CD14-positive monocyte (primary cell): ENCODE measurements at regions not wholly inside any gene's neighbourhood (a gene's known extent, or its start where the extent isn't known, plus 50 kb on each side); places are given as distances from the start of the nearest gene placed in this dataset.

ENCODE experiments used
- DNase-seq, 3 donors: peaks; one replicate each; pipeline ENCODE4 v3.0.0-alpha.2; 2011 to 2022
- H2AFZ ChIP-seq: 2 replicates; pipeline ENCODE4 v1.6.0; 2012; ENCODE audit warnings: mild to moderate bottlenecking, low read depth, low read length, inconsistent platforms; ENCODE audit not compliant: insufficient read depth, poor library complexity, severe bottlenecking
- H3K27ac ChIP-seq, 2 donors: 1 replicate in 1 of 2; 2 replicates in 1 of 2; pipeline ENCODE4 v1.5.1; 2012 to 2013; ENCODE audit warnings: low read length in 2 of 2, control low read depth in 1 of 2, inconsistent platforms in 1 of 2, low read depth in 1 of 2, mild to moderate bottlenecking in 1 of 2
- H3K27me3 ChIP-seq, 2 donors: one replicate each; pipeline versions ENCODE4 v1.6.0 to v1.6.1; 2011 to 2013; ENCODE audit warnings: low read length in 2 of 2; ENCODE audit not compliant: control insufficient read depth in 2 of 2, insufficient read depth in 2 of 2
- H3K36me3 ChIP-seq, 2 donors: replicated peaks in 1 of 2; 1 replicate in 1 of 2; 2 replicates in 1 of 2; pipeline versions ENCODE4 v1.5.1 to v1.6.1; 2012 to 2013; ENCODE audit warnings: low read length in 2 of 2, control low read depth in 1 of 2, inconsistent platforms in 1 of 2, mild to moderate bottlenecking in 1 of 2; ENCODE audit not compliant: insufficient read depth in 2 of 2, control insufficient read depth in 1 of 2
- H3K4me1 ChIP-seq, 2 donors: 1 replicate in 1 of 2; 2 replicates in 1 of 2; pipeline versions ENCODE4 v1.5.1 to v1.6.1; 2012 to 2013; ENCODE audit warnings: low read length in 2 of 2, control low read depth in 1 of 2, inconsistent platforms in 1 of 2, mild to moderate bottlenecking in 1 of 2, moderate library complexity in 1 of 2; ENCODE audit not compliant: insufficient read depth in 2 of 2, control insufficient read depth in 1 of 2
- H3K4me2 ChIP-seq: replicated peaks from 2 replicates; pipeline ENCODE3; 2012; ENCODE audit warnings: low read length, moderate library complexity, mild to moderate bottlenecking; ENCODE audit not compliant: poor library complexity, severe bottlenecking; ENCODE audit errors: extremely low read depth
- H3K4me3 ChIP-seq, 3 experiments: fragments of 200-600 bp in 1 of 3; sonication (generic) in 1 of 3; replicated peaks in 1 of 3; 1 replicate in 2 of 3; 2 replicates in 1 of 3; pipeline ENCODE4 v1.5.1; 2011 to 2013; ENCODE audit warnings: low read length in 3 of 3, mild to moderate bottlenecking in 3 of 3, control low read depth in 2 of 3, low read depth in 2 of 3, inconsistent platforms in 1 of 3, moderate library complexity in 1 of 3
- H3K79me2 ChIP-seq: 2 replicates; pipeline ENCODE4 v1.6.0; 2012; ENCODE audit warnings: mild to moderate bottlenecking, control low read depth, inconsistent platforms, low read length, moderate library complexity; ENCODE audit not compliant: insufficient read depth
- H3K9ac ChIP-seq: 2 replicates; pipeline ENCODE4 v1.6.0; 2017; ENCODE audit warnings: low read length, mild to moderate bottlenecking; ENCODE audit not compliant: insufficient read depth, poor library complexity, severe bottlenecking
- H3K9me3 ChIP-seq, 2 donors: replicated peaks in 1 of 2; 1 replicate in 1 of 2; 2 replicates in 1 of 2; pipeline versions ENCODE4 v1.5.1 to v1.6.1; 2012 to 2013; ENCODE audit warnings: low read length in 2 of 2, control low read depth in 1 of 2; ENCODE audit not compliant: control insufficient read depth in 1 of 2, insufficient read depth in 1 of 2
- H4K20me1 ChIP-seq: 2 replicates; pipeline ENCODE4 v1.6.0; 2012; ENCODE audit warnings: mild to moderate bottlenecking, low read length, control low read depth, moderate library complexity; ENCODE audit not compliant: insufficient read depth
- H3K27ac Mint-ChIP-seq, 7 donors: one replicate each; pipeline ENCODE4 v1.8.0; 2020; ENCODE audit warnings: mild to moderate bottlenecking in 7 of 7, mixed read lengths in 7 of 7, moderate library complexity in 6 of 7, inconsistent platforms in 2 of 7
- H3K27me3 Mint-ChIP-seq, 3 donors: one replicate each; pipeline ENCODE4 v1.8.0; 2021 to 2022; ENCODE audit warnings: low read depth in 3 of 3, mild to moderate bottlenecking in 3 of 3, mixed read lengths in 3 of 3, moderate library complexity in 3 of 3, inconsistent platforms in 1 of 3
- H3K36me3 Mint-ChIP-seq, 2 donors: one replicate each; pipeline ENCODE4 v1.8.0; 2020; ENCODE audit warnings: mixed read lengths in 2 of 2, inconsistent platforms in 1 of 2, mild to moderate bottlenecking in 1 of 2
- H3K4me1 Mint-ChIP-seq: one replicate; pipeline ENCODE4 v1.8.0; 2020; ENCODE audit warnings: mild to moderate bottlenecking, mixed read lengths
- H3K4me3 Mint-ChIP-seq, 2 donors: one replicate each; pipeline ENCODE4 v1.8.0; 2020; ENCODE audit warnings: mild to moderate bottlenecking in 2 of 2, mixed read lengths in 2 of 2, moderate library complexity in 1 of 2
- H3K9me3 Mint-ChIP-seq, 7 donors: one replicate each; pipeline ENCODE4 v1.8.0; 2020 to 2022; ENCODE audit warnings: mixed read lengths in 7 of 7, mild to moderate bottlenecking in 6 of 7, moderate library complexity in 6 of 7, inconsistent platforms in 2 of 7
- WGBS: methylation state at CpG from one replicate; pipeline ENCODE4 v1.1.5; 2013; ENCODE audit warnings: missing lambda C conversion rate; ENCODE audit not compliant: insufficient coverage; 5-methylcytosine and 5-hydroxymethylcytosine counted together
- intact Hi-C, 2 donors: fragments of 100-400 bp; cut with micrococcal nuclease; formaldehyde crosslinking; loops; one replicate each; pipeline versions ENCODE4 v1.15.0 to v1.15.1; 2023
- TF ChIP-seq, protein P1 (sequence below): fragments of 200-600 bp; IDR thresholded peaks from one replicate; pipeline ENCODE4 v1.8.0; 2022; ENCODE audit warnings: antibody characterized with exemption, mild to moderate bottlenecking

DNA sequence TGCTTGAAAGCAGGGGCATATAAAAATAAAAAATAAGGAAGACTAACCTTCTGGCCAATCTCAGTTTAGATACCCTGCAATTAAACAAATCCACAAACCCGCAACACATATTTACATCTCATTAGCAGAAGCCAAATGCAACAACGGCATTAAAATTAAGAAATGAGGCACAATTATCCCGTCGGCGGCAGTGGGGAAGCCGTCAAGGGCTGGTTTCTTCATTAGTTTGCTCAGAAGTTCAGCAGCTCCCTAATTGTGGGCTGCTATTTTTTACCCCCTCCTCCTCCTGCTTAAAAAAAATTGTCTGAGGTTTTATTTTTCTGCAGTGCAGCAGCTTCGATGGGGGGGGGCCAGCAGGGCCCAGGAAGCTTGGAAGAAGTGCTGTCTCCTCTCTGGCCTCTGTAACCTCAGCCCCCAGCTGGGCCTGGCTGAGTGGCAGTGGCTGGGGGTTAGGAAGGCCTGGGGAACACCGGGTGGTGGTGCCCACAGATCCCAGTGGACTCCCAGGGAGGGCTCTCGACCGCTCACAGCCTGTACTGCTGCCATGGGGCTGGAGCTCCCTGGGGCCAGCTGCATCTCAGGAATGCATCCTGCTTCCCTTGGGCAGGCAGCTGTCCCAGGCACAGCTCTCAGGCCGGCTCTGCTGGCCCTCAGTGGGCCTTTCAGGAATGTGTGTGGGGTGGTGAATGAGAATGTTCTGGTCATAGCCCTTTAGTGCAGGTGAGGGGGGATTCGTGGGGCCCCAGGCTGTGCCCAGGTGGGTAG lies 148.7 kb upstream of the B3GAT1 start:
- WGBS: 86% methylated on average over 6 of the region's 12 CpGs
- no peak overlapping the region for H2AFZ ChIP-seq
- intact Hi-C loops: no loop called here
- H3K9me3 Mint-ChIP-seq: peaks cover 0 to 5% (median 0%) of the 10 kb centered on the region in 7 donors
- no peaks in the 10 kb centered on the region for H4K20me1 ChIP-seq
- no peak overlapping the region for H3K27ac Mint-ChIP-seq
- no peaks in the 10 kb centered on the region for H3K36me3 ChIP-seq
- peaks cover 1 to 8% (median 4%) of the 10 kb centered on the region in 3 donors for H3K27me3 Mint-ChIP-seq
- H3K4me3 Mint-ChIP-seq: no peak overlapping the region
- no peaks in the 10 kb centered on the region for H3K79me2 ChIP-seq
- no peak overlapping the region for H3K27ac ChIP-seq
- TF ChIP-seq, protein P1, sequence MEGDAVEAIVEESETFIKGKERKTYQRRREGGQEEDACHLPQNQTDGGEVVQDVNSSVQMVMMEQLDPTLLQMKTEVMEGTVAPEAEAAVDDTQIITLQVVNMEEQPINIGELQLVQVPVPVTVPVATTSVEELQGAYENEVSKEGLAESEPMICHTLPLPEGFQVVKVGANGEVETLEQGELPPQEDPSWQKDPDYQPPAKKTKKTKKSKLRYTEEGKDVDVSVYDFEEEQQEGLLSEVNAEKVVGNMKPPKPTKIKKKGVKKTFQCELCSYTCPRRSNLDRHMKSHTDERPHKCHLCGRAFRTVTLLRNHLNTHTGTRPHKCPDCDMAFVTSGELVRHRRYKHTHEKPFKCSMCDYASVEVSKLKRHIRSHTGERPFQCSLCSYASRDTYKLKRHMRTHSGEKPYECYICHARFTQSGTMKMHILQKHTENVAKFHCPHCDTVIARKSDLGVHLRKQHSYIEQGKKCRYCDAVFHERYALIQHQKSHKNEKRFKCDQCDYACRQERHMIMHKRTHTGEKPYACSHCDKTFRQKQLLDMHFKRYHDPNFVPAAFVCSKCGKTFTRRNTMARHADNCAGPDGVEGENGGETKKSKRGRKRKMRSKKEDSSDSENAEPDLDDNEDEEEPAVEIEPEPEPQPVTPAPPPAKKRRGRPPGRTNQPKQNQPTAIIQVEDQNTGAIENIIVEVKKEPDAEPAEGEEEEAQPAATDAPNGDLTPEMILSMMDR: no peak
- no peak overlapping the region for H3K4me2 ChIP-seq
- no peak overlapping the region for H3K9ac ChIP-seq
- no peaks in the 10 kb centered on the region for H3K4me1 Mint-ChIP-seq
- no peak for DNase-seq
- no peaks in the 10 kb centered on the region for H3K36me3 Mint-ChIP-seq
- no peaks in the 10 kb centered on the region for H3K9me3 ChIP-seq
- no peaks in the 10 kb centered on the region for H3K4me1 ChIP-seq
- H3K4me3 ChIP-seq: no peak overlapping the region
- no peaks in the 10 kb centered on the region for H3K27me3 ChIP-seq

DNA sequence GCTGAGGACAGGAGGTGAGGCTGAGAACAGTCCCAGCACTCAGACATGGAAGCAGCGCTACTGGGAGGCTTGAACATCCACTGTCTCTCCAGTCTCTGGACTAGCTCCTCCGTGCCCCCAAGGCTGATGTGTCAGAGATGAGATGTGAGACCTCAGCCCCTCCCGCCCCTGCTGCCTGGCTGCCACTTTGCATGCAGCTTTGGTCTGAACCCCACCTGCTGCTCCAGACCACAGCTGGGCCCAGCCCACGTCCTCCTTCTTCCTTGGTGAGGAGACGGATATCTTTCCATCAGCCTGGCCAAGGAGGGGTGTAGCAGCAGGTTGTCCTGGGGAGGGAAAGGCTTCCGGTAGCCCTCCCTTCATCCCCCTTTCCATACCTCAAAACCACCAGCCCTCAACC lies 148.0 kb upstream of the B3GAT1 start:
- H4K20me1 ChIP-seq: no peaks in the 10 kb centered on the region
- H3K36me3 Mint-ChIP-seq: no peaks in the 10 kb centered on the region
- H3K79me2 ChIP-seq: no peaks in the 10 kb centered on the region
- intact Hi-C loops: no loop called here
- no peak overlapping the region for H3K4me3 ChIP-seq
- WGBS: 89% methylated on average over 3 of the region's 6 CpGs
- H3K27me3 ChIP-seq: no peaks in the 10 kb centered on the region
- H3K4me1 ChIP-seq: no peaks in the 10 kb centered on the region
- H3K9ac ChIP-seq: no peak overlapping the region
- DNase-seq: no peak
- H3K4me3 Mint-ChIP-seq: no peak overlapping the region
- H3K4me1 Mint-ChIP-seq: no peaks in the 10 kb centered on the region
- peaks cover 0 to 5% (median 0%) of the 10 kb centered on the region in 7 donors for H3K9me3 Mint-ChIP-seq
- no peak overlapping the region for H3K27ac ChIP-seq
- no peaks in the 10 kb centered on the region for H3K9me3 ChIP-seq
- no peaks in the 10 kb centered on the region for H3K36me3 ChIP-seq
- TF ChIP-seq, protein P1: no peak
- H3K27ac Mint-ChIP-seq: no peak overlapping the region
- H3K4me2 ChIP-seq: no peak overlapping the region
- peaks cover 1 to 8% (median 4%) of the 10 kb centered on the region in 3 donors for H3K27me3 Mint-ChIP-seq
- H2AFZ ChIP-seq: no peak overlapping the region
